OCI-LY1 (cell line): ENCODE measurements at regions not wholly inside any gene's neighbourhood (a gene's known extent, or its start where the extent isn't known, plus 50 kb on each side); places are given as distances from the start of the nearest gene placed in this dataset.

Experiments
- H2AFZ ChIP-seq: fragments of 200-600 bp; sonication (generic), shearing (Covaris generic); 2 replicates; pipeline ENCODE4 v1.6.0; 2014; ENCODE audit warnings: antibody characterized with exemption, mild to moderate bottlenecking, low read length
- H3F3A ChIP-seq: fragments of 200-600 bp; sonication (generic), shearing (Covaris generic); 2 replicates; pipeline ENCODE4 v1.6.0; 2014; ENCODE audit warnings: mild to moderate bottlenecking, antibody characterized with exemption, low read length, moderate library complexity; ENCODE audit not compliant: insufficient read depth
- H3K27ac ChIP-seq: fragments of 200-600 bp; sonication (generic); 2 replicates; pipeline ENCODE4 v1.5.1; 2014; ENCODE audit warnings: low read length, mixed run types, mild to moderate bottlenecking, low read depth; ENCODE audit not compliant: poor library complexity, severe bottlenecking
- H3K27me3 ChIP-seq: fragments of 200-600 bp; sonication (generic); 2 replicates; pipeline ENCODE4 v1.6.0; 2014; ENCODE audit warnings: antibody characterized with exemption, mild to moderate bottlenecking, low read length, moderate library complexity; ENCODE audit not compliant: insufficient read depth
- H3K36me3 ChIP-seq: fragments of 200-600 bp; sonication (generic); 2 replicates; pipeline ENCODE4 v1.6.1; 2014; ENCODE audit warnings: mild to moderate bottlenecking, antibody characterized with exemption, low read length, moderate library complexity, mixed read lengths; ENCODE audit not compliant: insufficient read depth
- H3K4me1 ChIP-seq: fragments of 200-600 bp; sonication (generic); 2 replicates; pipeline ENCODE4 v1.5.1; 2014; ENCODE audit warnings: mild to moderate bottlenecking, low read length, moderate library complexity; ENCODE audit not compliant: insufficient read depth, severe bottlenecking
- H3K4me2 ChIP-seq: fragments of 200-600 bp; sonication (generic), shearing (Covaris generic); 2 replicates; pipeline ENCODE4 v1.6.1; 2014; ENCODE audit warnings: low read length
- H3K4me3 ChIP-seq: fragments of 200-600 bp; sonication (generic); 2 replicates; pipeline ENCODE4 v1.5.1; 2014; ENCODE audit warnings: low read length, low read depth, mild to moderate bottlenecking, mixed read lengths; ENCODE audit not compliant: poor library complexity, severe bottlenecking
- H3K79me2 ChIP-seq: fragments of 200-600 bp; shearing (Covaris generic); 2 replicates; pipeline ENCODE4 v1.6.1; 2016; ENCODE audit warnings: mixed run types, low read length, mixed read lengths; ENCODE audit not compliant: insufficient read depth
- H3K9ac ChIP-seq: fragments of 200-600 bp; sonication (generic), shearing (Covaris generic); 2 replicates; pipeline ENCODE4 v1.6.1; 2014; ENCODE audit warnings: mild to moderate bottlenecking, low read length, mixed read lengths
- H3K9me2 ChIP-seq: fragments of 200-600 bp; sonication (generic), shearing (Covaris generic); 2 replicates; pipeline ENCODE4 v1.6.1; 2014; ENCODE audit warnings: low read depth, mild to moderate bottlenecking, low read length, mixed read lengths
- H3K9me3 ChIP-seq: fragments of 200-600 bp; shearing (Covaris generic); 2 replicates; pipeline ENCODE4 v1.6.1; 2014; ENCODE audit warnings: low read length, mixed read lengths
- H4K20me1 ChIP-seq: fragments of 200-600 bp; sonication (generic), shearing (Covaris generic); 2 replicates; pipeline ENCODE4 v1.6.0; 2016; ENCODE audit warnings: mild to moderate bottlenecking, low read length; ENCODE audit not compliant: insufficient read depth
- EZH2 ChIP-seq: fragments of 200-600 bp; sonication (generic), shearing (Covaris generic); IDR thresholded peaks from 2 replicates; pipeline ENCODE4 v1.8.0; 2017; ENCODE audit warnings: borderline replicate concordance, mixed run types, mild to moderate bottlenecking, antibody characterized with exemption, low read length, moderate library complexity, mixed read lengths
- TF ChIP-seq, protein P1 (sequence below): fragments of 200-600 bp; sonication (generic), shearing (Covaris generic); IDR thresholded peaks from 2 replicates; pipeline ENCODE4 v1.5.1; 2017; ENCODE audit warnings: mild to moderate bottlenecking, antibody characterized with exemption, low read length, moderate library complexity, mixed read lengths

DNA sequence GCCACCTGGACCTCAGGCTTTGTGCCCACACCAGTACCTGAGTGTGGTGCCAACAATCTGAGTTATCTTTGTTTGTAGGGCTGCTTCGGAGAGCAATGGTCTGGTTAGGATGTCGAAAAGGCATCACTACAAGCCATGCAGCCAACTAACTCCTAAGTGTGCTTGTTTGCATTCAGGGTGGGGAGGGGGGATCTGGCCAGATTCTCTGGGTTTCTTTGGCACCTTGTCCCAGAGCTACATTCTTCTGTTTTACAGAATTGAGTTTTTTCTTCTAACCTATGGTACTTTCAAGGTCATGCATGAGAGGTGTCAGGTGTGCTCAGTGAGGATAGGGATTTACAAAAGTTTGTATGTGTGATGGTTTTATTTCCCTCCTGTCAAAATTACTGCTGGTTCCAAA is 391.4 kb upstream of the RARB start:
- no peak overlapping the region for H3K27ac ChIP-seq
- H3K27me3 ChIP-seq: no peaks in the 10 kb centered on the region

DNA sequence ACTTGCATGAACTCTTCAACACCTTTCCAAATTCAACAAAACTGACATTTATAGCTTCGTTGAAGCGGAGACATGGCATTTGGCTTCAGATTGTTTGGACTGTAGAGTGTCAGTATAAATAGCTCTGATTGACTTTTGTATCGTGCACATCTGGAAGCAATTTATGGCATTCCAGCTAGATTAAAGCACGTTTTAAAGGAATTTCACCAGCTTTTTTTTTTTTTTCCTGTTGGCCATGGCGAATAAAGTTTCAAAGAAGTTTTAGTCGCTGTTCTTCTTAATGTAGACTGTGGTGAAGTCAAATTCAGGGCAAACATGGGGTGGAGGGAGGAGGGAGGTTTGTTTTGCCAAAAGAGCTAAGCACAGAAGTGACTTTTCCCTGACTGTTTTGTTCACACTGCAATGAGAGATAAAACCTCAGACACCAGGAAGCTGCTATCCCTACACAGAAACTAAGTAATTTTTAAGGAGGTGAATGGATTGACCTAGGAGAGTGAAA is 391.0 kb upstream of the RARB start:
- no peaks in the 10 kb centered on the region for H3K4me1 ChIP-seq
- no peak for TF ChIP-seq EZH2
- TF ChIP-seq, protein P1, sequence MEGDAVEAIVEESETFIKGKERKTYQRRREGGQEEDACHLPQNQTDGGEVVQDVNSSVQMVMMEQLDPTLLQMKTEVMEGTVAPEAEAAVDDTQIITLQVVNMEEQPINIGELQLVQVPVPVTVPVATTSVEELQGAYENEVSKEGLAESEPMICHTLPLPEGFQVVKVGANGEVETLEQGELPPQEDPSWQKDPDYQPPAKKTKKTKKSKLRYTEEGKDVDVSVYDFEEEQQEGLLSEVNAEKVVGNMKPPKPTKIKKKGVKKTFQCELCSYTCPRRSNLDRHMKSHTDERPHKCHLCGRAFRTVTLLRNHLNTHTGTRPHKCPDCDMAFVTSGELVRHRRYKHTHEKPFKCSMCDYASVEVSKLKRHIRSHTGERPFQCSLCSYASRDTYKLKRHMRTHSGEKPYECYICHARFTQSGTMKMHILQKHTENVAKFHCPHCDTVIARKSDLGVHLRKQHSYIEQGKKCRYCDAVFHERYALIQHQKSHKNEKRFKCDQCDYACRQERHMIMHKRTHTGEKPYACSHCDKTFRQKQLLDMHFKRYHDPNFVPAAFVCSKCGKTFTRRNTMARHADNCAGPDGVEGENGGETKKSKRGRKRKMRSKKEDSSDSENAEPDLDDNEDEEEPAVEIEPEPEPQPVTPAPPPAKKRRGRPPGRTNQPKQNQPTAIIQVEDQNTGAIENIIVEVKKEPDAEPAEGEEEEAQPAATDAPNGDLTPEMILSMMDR: no peak
- no peaks in the 10 kb centered on the region for H3K36me3 ChIP-seq
- no peak overlapping the region for H3K9ac ChIP-seq
- no peaks in the 10 kb centered on the region for H3K27me3 ChIP-seq
- no peaks in the 10 kb centered on the region for H3F3A ChIP-seq
- no peak overlapping the region for H3K4me2 ChIP-seq
- H2AFZ ChIP-seq: no peak overlapping the region
- H3K79me2 ChIP-seq: no peaks in the 10 kb centered on the region
- H4K20me1 ChIP-seq: no peaks in the 10 kb centered on the region
- no peak overlapping the region for H3K4me3 ChIP-seq
- no peaks in the 10 kb centered on the region for H3K9me3 ChIP-seq
- no peak overlapping the region for H3K27ac ChIP-seq
- no peaks in the 10 kb centered on the region for H3K9me2 ChIP-seq

More for the DNA sequence above, 391.4 kb upstream of the RARB start:
- Histone ChIP-seq H3K9me3 (no peaks in the 10 kb centered on the region), H3K36me3 (no peaks in the 10 kb centered on the region), H3K79me2 (no peaks in the 10 kb centered on the region), H3K9me2 (no peaks in the 10 kb centered on the region), H3K9ac (no peak overlapping the region), H4K20me1 (no peaks in the 10 kb centered on the region), H3K4me2 (no peak overlapping the region), H3F3A (no peaks in the 10 kb centered on the region), H2AFZ (no peak overlapping the region), H3K4me3 (no peak overlapping the region), H3K4me1 (no peaks in the 10 kb centered on the region)
- no peak for TF ChIP-seq EZH2
- TF ChIP-seq, protein P1: no peak

DNA sequence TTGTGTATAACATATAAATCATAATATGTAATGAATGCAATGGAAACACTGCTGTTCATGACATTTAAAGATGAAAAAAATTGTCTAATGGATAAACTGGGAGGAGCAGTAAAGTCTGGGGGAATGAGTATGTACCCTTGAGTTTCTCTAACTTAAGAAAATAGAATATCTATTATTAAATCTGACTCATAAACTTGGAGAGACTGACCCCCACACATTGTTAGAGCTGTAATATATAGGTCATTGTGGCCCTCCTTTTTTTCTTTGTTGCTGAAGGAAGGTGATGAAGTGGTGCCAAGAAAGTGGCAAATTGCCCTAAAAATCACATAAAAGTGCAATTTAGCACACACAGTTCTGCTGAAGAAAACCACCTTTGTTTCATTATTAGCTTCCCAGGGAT is 389.8 kb upstream of the RARB start:
- H2AFZ ChIP-seq: no peak overlapping the region
- no peaks in the 10 kb centered on the region for H3F3A ChIP-seq
- no peak overlapping the region for H3K4me2 ChIP-seq
- H3K9ac ChIP-seq: no peak overlapping the region
- H3K4me3 ChIP-seq: no peak overlapping the region
- H3K36me3 ChIP-seq: no peaks in the 10 kb centered on the region
- no peaks in the 10 kb centered on the region for H3K9me3 ChIP-seq
- no peaks in the 10 kb centered on the region for H3K4me1 ChIP-seq
- H3K9me2 ChIP-seq: no peaks in the 10 kb centered on the region
- H4K20me1 ChIP-seq: no peaks in the 10 kb centered on the region
- no peaks in the 10 kb centered on the region for H3K27me3 ChIP-seq
- no peak overlapping the region for H3K27ac ChIP-seq
- no peaks in the 10 kb centered on the region for H3K79me2 ChIP-seq
- TF ChIP-seq, protein P1: no peak
- no peak for TF ChIP-seq EZH2
